Heart left ventricle (tissue), 13 donors: ENCODE measurements at regions not wholly inside any gene's neighbourhood (a gene's known extent, or its start where the extent isn't known, plus 50 kb on each side); places are given as distances from the start of the nearest gene placed in this dataset.

Source experiments
- CTCF ChIP-seq, 12 donors: fragments of 200-600 bp; sonication (generic) in 4 of 12; IDR thresholded peaks; one replicate each; pipeline versions ENCODE4 v1.5.0 to v1.8.0; 2018 to 2022; ENCODE audit warnings: antibody characterized with exemption in 12 of 12, mild to moderate bottlenecking in 5 of 12
- POLR2A ChIP-seq, 2 donors: fragments of 450-650 bp; IDR thresholded peaks; one replicate each; pipeline ENCODE4 v1.6.1; 2017; ENCODE audit warnings: antibody characterized with exemption in 2 of 2, mild to moderate bottlenecking in 2 of 2, moderate library complexity in 2 of 2
- donor health status: ischemic (EF 13 %, LVEDD 7.1; RV severe dilation, severe dysfunction).
- donor health status: DM: no; HTN: yes; CAD: no.
- donor health status: DM: no; HTN: no; CAD: no.
- donor health status: ischemic (EF 25% LVEDD 6.9; RV normal size, moderate dysfunction).
- donor health status: ischemic (EF 25% LVEDD 5.7; RV mildly dilated, moderate dysfunction).
- donor health status: ischemic (EF 35%, LVEDD 5.7; RV mildly dilated, moderate dysfunction).
- donor health status: nonischemic (EF 11% LVEDD 7.7; RV severe dilation, severe dysfunction).
- donor health status: DM: yes; HTN: yes; CAD: no.
- donor health status: PGD.
- donor health status: ischemic (EF 29% LVEDD 5.4; RV normal size, mild dysfunction).
- donor health status: nonischemic (EF 23%, LVEDD 6.1; RV moderate dilation, normal function).

DNA sequence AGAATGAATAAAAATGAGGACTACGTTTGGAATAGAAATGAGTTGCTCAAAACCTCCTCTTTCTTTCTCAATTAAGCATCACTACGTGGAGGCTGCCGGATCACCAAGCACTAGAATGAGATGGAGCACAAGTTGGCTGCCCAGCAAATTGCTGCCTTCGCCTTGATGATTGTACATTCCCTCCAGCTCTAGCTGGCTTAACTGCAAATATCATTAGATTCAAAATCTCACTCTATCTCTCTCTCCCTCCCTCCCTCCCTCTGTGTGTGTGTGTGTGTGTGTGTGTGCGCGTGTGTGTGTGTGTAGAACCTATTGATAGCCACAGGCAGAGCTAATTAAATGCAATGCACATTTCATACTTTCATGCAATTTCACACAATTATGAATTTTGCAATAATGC, 310.7 kb upstream of the CDH4 start:
- no peak for TF ChIP-seq CTCF (IDR thresholded peaks at IDR 0.05)
- no peak for TF ChIP-seq POLR2A (IDR thresholded peaks at IDR 0.05)
